HG03175 (cell line): ENCODE measurements at regions not wholly inside any gene's neighbourhood (a gene's known extent, or its start where the extent isn't known, plus 50 kb on each side); places are given as distances from the start of the nearest gene placed in this dataset.

Experiments
- ATAC-seq: cut with Tn5 transposase; IDR thresholded peaks from one replicate; pipeline ENCODE4 v1.9.1; 2021; ENCODE audit warnings: mild to moderate bottlenecking, moderate library complexity; ENCODE audit not compliant: unreplicated experiment

DNA sequence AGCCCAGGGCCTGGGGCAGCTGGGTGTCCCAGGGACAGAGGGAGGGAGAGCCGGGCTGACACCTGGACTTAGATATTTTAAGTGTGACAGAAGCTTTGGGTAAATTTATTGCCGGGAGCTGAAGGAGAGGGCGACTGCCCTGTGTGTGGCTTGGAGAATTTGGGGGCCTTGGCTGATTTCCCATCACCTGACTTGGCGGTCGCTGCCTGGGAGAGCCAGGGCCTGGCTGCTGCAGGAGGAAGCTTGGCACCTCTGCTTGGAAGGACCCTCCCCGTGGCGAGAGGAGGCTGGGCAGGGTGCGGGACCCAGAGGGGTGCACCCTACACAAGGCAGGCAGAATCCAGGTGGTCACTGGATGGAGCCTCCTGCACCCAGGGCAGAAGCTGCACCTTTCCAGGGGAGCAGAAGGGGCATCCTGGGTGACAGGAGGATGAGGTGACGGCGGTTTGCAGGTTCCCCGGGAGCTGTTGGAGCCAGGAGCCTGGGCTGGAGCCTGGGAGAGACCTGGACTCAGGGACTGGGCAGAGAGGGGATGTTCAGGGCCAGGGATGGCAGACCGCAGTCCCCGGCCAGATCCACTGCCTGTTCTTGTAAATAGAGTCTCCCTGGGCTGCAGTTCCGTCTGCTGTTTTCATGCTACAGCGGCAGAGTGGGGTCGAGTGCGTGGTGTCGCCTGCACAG lies 72.0 kb downstream of the RGS12 start:
- no peak for ATAC-seq

DNA sequence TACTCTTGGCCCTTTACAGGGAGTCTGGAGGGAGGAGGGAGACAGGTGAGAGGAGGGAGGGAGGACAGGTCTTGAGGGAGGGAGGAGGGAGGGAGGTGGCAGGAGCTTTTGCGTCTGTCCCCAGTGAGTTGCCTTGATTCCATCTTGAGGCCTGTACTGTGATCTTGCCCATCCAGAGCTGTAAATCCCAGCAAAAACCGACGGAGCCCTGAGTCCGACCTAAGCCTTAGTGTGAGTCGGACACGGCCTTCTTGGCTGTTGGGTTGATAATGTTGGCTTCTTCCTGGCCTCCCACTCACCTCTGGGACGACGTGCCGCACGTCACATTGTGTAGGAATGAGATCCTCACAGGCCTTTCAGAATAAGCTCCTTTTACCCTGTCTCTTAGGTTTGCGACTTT lies 72.5 kb downstream of the RGS12 start:
- no peak for ATAC-seq

DNA sequence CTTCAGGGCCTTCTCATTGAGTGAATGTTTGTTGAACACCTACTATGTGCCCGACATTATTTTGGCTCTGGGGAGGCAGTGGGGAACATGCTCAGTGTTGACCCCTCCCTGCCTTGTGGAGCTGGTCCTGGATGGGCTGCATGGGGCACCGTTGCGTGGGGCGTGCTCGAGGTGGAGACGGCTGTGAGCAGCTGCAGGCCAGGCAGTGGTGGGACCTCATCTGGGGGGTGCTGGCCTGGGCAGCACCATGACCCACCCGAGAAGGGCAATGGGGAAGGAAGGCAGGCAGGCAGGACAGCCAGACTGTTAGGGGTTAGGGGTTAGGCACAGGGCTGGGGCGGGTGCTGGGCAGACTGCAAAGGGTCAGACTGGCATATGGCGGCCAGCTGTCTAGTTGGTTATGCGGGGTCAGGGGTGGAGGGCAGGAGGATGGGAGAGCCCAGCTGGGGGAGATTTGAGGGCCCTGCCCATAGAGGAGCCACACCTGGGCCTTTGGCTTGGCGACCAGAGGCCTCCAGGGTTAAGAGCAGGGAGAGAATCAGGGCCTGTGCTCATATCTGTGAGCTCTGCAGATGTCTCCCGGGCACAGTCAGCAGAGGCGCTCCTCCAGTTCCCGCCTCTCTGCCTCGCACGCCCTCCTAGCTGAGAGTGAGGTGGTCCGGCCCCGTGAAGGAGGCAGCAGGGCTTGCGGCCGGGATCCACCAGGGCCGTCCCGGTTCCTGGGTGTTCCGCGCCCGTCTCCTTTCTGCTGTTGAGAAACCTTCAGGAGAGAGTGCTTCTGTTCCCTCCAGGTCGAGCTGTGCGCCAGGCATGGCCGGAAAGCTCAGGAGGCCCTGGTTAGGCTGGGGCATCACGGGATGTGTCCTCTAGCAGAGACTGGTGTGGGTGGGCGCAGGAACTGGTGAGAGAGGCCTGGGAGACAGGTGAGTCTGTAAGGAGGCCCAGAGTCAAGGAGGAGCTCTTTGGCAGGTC lies 73.3 kb downstream of the RGS12 start:
- no peak for ATAC-seq

DNA sequence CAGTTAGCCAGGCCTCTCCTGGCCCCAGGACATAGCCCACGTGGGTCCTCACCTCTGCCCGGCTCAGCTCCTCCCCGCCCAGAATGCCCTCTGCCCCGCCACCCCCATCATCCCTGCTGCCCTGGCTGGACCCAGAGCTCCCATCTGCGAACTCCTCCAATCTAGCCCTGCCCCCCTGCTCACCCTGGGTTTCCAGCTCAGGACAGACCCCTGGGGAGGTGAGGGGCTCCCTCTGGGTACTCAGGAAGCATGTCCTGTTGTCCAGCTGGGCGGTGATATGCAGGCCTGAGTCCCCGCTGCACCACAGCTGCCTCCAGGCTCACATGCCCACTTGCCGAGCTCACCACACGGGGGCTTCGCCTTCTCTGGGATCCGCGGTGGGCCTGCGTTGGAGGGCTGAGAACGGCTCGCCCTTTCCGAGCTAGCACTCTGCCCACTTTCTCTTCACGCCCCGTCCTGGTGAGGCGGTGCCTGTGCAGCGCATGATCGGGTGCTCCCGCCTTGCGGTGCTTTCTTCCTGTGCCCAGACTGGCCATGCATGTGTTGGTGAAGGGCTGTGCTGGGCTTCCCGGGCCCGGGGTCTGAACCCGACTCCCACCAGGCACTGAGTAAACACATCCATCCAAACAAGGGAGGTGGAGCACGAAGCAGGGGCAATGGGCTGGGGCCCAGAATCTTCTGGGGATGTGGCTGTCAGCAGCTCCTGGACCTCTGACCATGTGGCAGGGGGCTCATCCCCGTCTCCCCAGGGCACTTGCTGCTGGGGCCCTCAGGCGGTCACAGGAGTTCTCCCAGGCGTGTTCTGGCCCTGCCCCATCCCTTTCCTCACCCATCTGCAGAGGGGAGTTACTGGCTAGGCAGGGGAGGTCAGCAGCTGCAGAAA lies 74.3 kb downstream of the RGS12 start:
- no peak for ATAC-seq

DNA sequence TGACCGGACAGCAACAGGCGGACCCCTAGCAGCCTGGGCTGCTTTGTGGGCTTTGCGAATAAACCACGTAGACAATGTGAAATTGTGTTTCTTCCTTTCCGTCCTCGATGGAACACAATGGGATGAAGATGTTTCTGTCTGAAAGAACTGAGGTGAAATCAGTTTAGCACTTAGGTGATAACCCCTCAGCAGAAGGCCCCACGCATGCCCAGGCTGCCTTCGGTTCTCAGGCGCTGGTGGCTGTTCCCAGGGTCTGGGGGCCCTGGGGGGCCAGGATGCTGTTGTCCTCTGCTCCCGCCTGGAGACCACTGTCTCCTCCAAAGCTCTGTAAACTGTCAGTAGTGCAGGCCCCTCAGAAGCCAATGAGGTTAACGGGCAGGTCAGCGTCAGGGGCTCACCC lies 73.9 kb upstream of the HGFAC start:
- ATAC-seq, result no peak

DNA sequence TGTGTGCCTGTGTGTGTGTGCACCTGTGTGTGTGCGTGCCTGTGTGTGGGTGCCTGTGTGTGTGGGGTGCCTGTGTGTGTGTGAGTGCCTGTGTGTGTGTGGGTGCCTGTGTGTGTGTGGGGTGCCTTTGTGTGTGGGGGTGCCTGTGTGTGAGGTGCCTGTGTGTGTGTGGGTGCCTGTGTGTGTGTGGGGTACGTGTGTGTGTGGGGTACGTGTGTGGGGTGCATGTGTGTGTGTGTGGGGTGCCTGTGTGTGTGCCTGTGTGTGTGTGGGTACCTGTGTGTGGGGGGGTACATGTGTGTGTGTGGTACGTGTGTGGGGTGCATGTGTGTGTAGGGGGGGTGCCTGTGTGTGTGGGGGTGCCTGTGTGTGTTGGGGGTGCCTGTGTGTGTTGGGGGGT lies 73.4 kb upstream of the HGFAC start:
- no peak for ATAC-seq

DNA sequence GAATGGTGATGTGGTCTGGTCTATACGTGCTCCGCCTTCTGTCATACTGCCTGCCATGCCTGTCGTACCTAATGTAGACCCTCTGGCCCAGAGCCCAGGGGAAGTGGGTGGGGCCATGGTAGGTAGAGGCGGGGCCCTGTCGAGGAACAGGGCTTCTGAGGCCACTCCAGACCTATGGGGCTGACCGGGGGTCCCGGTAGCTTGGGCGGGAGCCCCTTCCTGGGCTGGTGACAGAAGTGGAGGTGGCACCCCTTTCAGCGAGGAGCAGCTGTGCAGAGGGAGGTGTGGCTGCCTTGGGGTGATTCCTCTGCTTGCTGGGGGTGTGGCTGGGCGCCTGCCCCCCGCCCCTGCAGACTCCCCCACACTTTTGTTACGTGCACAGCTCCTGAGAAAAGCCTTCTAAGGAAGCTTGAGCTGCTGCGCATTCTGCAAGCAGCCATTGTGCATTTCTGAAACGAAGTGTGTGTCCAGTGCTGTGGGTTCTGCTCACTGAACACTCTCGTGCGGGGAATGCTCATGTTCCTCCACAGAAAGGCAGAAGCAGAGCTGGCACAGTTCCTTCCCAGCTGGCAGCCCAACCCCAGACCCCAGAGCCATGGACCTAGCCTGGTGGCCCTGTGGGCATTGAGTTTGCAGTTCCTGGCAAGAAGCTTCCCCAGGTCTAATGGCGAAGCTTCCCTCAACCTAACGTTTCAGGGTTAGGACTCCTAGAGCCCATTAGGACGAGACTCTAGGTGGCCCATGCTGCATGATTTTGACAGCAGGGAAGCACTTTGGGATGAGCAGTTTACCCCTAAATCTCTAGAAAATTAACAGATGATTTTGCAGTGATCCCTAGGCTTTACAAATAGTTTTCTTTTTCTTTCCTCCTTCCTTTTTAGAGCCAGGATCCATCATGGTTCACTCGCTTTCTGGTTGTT lies 72.7 kb upstream of the HGFAC start:
- ATAC-seq, result no peak

DNA sequence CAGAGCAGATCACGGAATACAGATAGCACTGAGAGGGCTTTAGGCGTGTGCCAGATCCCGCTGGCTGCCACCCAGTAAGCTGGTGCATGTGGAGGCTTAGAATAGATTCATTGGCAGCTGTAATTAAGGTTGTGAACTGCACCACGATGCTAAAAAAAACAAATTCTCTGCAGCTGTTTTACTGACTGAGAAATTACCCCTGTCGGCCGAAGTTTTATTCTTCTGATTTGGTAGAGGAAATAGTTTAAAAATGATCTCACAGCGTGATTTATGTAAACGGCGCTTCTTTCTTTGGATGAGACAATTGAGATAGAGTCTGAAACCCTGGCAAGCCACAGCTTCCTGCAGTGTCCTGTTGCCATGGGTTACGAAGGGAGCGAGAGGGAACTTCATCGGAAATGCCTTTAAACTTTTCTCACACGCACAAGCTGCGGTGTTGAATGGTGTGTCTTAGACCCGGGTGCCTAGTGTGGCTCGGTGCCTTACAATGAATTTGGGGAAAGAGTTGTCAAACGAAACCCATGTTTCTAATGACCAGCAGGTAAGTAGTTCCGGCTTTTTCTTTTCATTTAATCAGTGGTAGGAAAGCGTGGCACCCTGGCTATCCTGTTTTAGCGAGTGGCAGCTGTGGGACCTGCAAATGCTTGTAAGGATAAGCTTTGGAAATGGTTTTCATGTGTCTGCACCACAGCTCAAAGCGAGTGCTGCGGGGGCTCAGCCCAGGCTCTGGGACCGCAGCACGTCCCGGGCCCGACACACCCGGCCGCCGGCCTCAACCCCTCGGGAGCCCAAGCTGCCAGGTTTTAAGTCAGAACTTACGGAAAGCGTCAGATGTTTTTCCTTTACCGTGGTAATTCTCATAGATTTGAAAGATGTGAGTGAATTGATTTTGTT lies 71.7 kb upstream of the HGFAC start:
- ATAC-seq, result no peak

DNA sequence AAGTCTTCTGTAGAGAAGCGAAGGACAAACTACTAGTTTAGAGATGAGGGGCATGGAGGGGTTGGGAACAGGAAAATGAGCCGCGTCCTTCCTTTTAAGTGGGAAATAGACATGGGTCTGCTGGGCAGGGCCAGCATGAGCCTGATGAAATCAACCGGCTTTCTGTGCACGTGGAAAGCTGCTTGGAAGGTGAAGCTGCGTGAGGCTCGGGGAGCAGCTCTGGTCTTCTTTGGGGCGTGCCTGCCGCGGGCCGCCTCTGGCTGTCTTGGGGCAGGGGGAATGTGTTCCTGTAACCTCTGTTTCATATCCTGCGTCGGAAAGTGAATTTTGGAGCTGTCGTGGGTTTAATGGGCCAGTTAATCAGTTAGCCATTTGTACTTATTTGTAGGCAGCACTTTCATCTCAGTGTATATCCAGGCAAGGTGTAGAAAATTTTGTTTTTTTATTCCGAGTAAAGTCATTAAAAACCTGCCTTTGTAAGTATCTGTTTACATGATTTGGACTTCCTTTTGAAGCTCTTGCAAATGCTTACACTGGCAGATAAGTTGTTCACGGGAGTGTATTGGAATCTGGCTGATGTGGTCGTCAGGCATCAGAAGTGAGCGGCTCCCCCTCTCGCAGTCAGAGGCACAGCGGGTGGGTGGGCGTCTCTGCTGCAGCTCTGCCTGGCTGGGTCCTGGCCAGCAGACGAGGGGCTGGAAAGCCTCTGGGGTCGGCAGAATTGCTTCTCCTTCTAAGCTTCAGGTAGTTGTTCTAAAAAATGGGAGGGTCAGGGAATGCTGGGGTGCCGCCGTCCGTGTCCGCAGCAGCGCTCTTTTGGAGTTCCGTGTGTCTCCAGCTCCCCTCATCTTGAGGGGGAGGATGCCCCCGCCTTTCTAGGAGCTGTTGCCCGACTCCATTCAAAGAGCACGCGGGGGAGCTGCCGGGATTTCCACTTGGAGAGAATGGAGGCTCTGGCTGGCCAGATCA lies 70.5 kb upstream of the HGFAC start:
- ATAC-seq, result no peak

DNA sequence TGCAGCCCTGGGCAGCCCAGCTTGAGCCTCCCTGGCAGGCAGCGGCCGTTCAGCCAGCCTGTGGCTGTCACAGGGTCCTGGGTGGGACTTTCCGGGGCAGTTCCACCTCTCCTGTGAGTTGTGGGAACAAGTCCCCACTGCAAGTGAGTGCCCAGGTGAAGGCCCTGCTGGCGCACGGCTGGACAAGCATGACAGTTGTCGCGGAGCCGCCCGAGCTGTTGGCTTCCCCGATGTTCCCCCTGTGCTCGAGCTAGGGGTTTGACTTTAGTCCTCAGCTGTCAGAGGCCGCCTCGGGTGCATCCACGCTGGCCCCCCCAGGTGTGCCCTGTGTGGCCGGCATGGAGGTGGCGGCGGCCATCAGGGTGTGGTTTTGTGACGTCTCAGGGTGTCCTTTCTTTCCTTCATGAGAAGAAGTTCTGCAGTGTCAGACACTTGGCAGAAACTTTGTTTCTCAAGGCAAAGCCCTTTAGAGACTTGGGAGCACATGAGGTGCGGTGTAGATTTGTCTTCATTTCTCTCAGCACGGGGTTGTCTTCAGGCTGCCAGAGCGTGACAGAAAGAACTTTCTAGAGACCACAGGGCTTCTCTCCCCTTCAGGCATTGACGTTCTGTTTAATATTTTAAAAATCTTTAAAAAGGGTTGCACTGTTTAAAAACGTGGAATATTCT lies 69.4 kb upstream of the HGFAC start:
- ATAC-seq, result peak; percentile 34

DNA sequence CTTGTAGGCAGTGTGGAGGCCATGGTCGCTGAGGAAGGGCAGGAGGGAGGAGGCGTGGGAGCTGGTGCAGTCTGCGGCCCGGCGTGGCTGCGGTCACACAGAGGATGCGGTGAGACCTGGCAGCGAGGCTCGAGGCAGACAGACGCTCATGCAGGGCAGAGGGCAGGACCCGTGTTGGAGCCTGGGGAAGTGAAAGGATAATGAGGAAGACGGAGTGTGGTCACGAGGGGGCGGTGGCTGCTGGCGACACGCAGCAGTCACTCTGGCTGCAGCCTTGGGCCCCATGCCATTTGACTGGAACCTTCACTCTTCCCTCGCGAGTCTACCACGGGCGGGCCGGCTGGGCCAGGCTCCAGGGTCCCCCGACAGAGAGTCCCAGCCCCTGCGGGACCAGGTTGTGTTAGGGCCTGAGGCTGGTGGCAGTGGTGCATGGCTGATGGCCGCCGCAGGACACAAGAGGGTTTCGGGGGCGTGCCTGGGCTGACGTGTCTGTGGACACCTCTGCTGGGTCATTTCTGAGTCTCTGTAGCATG lies 68.8 kb upstream of the HGFAC start:
- peak; percentile 82 for ATAC-seq

DNA sequence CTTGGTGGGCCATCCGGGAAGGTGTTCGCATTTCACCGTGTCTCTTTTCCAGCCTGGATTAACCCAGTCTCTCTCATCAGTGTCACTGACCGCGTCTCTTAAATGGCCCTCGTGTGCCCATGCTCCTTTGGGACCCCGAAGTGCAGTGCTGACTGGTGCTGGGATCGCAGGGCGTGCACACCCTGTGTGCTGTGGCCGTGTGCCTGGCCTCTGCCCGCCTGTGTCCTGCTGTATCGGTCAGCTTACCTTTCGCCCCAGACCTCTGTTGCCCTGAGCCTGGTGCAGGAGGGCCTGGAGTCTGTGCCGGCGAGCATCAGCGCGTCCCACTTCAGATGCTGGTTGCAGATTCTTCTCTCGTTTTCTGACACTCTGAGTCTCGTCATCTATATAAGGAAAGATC lies 68.3 kb upstream of the HGFAC start:
- no peak for ATAC-seq

DNA sequence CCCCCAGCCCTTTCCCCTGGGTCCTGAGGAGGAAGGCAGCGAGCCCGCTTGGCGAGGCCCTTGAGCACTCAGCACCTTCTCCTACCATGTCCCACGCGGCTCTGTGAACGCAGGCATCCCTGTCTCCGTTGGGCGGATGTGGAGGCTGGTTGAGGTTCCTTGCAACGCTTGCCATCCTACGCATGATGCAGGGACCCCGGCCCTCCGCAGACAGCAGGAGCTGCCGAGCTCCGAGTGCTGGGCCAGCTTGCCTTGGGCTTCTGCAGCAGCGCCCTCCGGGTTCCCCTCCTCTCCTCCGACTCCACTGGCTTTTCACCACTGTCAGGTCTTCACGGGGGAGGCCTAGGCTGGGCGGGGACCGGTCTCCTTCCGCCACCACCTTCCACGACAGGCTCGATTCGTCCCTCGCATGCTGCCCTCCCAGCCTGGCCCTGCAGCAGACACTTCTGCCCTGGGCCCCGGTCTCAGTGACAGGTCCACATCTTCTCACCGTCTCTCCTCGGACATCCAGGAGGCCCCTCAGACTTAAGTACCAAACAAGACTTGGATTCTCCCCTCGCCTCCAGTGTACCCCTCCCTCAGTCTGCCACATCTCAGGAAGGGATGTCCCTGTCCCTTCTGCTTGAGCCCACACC lies 67.6 kb upstream of the HGFAC start:
- no peak for ATAC-seq

DNA sequence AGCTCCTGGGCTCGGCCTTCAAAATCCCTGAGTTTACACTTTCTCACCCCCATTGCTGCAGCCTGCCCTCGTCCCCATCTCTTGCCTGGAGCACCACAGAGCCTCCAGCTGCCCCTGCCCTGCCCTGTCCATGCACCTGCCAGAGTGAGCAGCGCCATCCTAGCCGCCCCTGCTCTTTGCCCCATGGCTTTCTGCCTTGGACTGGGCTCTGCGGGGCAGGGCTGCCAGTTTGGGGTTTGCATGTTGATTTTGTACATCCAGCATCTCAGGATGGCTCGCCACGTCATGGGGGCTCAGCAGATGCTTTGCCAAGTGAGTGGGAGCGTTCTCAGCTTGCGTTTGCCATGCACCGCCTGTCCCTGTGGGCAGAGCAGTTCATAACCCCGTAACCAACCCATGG lies 67.1 kb upstream of the HGFAC start:
- no peak for ATAC-seq

DNA sequence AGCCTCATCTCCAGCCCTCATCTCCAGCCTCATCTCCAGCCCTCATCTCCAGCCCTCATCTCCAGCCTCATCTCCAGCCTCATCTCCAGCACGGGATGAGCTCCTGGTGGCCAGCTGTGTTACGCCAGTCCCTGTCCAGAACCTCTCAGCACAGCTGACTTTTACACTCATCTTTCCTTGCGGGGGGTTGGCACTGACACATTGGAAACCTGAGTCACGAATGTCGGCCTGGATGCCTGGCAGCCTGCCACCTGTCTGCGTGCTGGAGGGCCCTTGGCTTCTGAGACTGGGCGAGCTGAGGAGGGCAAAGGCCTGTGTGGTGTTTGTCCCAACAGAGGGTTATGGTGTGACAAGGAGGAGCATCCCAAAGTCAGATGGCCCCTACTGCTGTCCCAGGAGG lies 66.1 kb upstream of the HGFAC start:
- ATAC-seq, result no peak

DNA sequence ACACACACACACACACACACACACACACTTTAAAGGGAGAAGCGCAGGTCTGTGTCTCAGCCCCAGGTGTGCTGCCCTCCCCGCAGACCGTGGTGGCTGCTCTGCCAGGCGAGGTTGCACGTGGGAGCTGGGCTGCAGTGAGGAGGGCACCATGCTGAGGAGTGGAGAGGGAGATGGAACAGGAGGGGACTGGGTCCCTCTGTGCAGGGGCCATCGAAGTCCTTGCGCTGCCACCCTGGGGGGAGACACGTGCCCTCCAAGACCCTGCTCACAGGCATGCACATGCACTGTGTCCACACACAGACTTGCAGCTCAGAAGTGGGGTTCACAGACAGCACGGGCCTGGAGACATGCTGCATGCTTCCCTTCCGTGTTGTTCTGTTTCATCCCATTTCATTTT lies 65.5 kb upstream of the HGFAC start:
- no peak for ATAC-seq

DNA sequence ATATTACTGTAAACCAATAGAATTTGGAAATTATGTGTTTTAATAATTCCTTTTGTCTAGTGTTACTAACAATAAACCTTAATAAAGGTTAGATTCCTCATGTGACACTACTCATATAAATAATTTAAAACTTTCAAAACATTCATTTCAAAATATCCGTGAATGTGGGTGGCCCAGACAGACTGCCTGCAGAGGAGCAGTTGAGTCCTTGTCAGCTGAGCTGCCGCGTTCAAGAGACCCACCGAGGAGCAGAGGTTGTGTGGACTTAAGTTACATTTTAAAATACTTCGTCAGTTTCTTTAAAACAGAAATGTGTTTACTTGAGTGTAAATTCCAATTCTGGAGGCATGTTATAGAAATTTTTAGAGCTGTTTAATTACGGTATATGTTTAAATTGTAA lies 64.2 kb upstream of the HGFAC start:
- ATAC-seq, result no peak
